GM12865 (cell line): ENCODE measurements at regions not wholly inside any gene's neighbourhood (a gene's known extent, or its start where the extent isn't known, plus 50 kb on each side); places are given as distances from the start of the nearest gene placed in this dataset.
A peak's percentile ranks its signal among the peaks of the same experiment; 100 is the strongest.
"Not testable (repeated sequence)": the region's sequence is repeated elsewhere in the genome, so short reads cannot be mapped to it uniquely, and the experiment has no call there.

Source experiments
- DNase-seq: peaks from one replicate; pipeline ENCODE4 v3.0.0; 2010; ENCODE audit warnings: low read depth
- H3K4me3 ChIP-seq: 2 replicates; pipeline ENCODE4 v1.5.1; 2011; ENCODE audit warnings: mild to moderate bottlenecking, low read depth, low read length, control low read depth
- CTCF ChIP-seq: IDR thresholded peaks from 2 replicates; pipeline ENCODE4 v1.5.1; 2011; ENCODE audit warnings: low read length, control low read depth, low read depth, inconsistent platforms; ENCODE audit not compliant: insufficient read depth; ENCODE audit errors: missing control alignments

DNA sequence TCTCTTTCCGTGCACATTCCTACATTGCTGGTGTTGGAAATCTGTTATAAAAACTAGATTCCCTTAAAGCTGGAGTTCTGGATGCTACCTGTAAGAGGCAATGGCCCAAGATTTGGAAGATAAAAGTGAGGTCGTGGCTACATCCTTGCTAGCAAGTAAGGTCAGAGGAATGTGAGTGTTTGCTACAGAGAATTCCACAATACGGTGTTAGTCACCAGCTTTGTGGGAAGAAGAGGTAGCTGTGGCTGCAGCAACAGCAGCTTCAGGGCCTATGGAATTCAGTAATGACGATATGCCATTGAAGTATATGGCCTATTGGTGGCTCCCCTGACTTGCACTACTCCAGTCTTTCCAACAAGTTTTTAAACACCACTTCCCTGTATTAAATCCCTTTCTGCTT lies 227.7 kb upstream of the TMEM260 start:
- no peak for DNase-seq
- TF ChIP-seq CTCF = no peak
- no peak overlapping the region for H3K4me3 ChIP-seq

DNA sequence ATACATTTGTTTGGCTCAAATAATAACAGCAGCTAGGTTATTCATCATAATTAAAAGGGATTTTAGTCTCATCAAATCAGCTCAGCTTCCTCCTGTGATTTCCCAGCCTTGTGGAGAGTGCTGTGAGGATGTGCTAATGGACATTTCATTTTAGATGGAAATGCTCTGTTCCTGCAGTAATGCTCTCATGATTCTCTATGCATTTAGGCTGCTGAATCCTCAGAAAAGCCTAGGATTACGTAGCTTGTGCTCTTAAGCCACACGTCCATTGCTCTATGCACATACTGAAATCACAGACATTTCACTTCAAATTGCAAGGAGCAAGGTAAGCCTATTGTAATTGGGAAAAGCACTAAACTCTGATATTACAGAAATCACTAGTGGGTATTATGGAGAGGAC lies 226.6 kb upstream of the TMEM260 start:
- DNase-seq = no peak
- no peak overlapping the region for H3K4me3 ChIP-seq
- TF ChIP-seq CTCF = no peak

DNA sequence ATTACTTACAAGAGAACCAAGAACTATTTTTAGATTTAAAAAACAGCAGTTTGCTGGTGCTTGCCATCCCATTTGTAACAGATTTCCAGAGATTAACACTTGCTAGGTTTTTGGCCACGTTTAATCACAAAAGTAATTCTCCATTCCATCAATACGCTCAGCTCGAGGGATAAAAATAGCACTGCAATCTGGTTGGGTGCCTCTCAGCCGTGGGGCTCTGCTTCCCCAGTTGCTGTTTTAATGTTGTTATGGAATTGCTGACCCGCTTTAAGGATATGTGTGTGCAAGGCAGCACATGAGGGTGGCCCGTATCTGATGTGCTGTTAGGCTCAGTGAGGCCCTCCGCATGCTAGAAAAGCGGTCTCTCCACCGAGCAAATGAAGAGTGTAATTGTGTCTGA lies 222.2 kb upstream of the TMEM260 start:
- DNase-seq = no peak
- H3K4me3 ChIP-seq = no peak overlapping the region
- no peak for TF ChIP-seq CTCF

DNA sequence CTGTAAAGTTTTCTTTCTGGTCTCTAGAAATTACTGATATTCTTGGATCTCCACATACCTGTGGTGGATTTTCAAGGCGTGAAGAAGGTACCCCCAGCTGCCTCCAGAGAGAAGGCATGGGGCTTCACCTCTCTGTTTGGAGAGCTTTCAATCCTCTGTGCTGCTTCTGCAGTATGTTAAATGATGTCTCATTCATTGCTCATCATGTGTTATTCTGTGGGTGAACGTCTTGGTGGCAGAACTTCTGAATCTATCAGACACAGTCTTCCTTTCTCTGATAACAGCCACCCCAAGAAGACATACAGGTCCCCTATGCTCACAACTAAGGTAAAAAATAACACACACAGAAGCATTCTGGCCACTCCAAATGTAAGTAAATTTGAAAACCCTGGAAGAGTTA lies 221.3 kb upstream of the TMEM260 start:
- TF ChIP-seq CTCF = no peak
- DNase-seq = no peak

GRCh38 chr14:56358851-56359614 lies 220.6 kb upstream of the TMEM260 start:
- peak; percentile 66 for DNase-seq
- TF ChIP-seq CTCF = no peak
- H3K4me3 ChIP-seq = no peak overlapping the region

More for the DNA sequence above, 221.3 kb upstream of the TMEM260 start:
- no peak overlapping the region for H3K4me3 ChIP-seq

DNA sequence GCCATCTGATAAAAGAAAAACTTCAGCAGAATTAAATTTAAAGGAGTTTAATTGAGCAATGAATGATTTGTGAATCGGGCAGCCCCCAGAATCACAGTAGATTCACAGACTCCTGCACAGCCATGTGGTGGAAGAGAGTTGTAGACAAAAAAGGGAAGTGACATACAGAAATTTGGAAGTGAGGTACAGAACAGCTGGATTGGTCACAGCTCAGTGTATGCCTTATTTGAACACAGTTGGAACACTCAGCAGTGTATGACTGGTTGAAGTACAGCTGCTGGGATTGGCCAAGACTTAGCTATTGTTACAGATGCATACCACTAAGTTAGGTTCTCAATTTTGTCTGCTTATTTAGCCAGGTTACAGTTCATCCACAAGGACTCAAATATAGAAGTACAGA lies 213.9 kb upstream of the TMEM260 start:
- not testable (repeated sequence) for DNase-seq, H3K4me3 ChIP-seq

DNA sequence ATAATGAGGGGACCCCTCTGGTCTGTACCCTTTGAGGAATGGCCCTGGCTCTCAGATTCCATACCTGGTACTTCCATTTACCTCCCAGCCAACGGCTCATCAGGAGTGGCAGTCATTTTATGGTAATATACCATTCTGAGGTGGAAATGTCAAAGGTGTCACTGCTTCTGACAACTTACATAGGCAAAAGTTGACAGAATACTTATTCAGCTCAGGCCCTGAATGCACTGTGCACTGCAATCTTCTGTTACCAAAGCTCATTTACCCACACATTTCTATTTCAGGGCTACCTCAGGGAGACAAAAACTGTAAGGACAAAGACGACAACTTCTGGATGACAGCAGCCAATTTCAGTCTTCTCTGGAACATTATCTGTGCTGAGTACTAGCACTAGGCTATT lies 212.2 kb upstream of the TMEM260 start:
- no peak for DNase-seq
- H3K4me3 ChIP-seq = no peak overlapping the region
- no peak for TF ChIP-seq CTCF
